Testis (tissue), 2 donors: ENCODE measurements at regions not wholly inside any gene's neighbourhood (a gene's known extent, or its start where the extent isn't known, plus 50 kb on each side); places are given as distances from the start of the nearest gene placed in this dataset.

ENCODE experiments used
- DNase-seq: peaks from one replicate; pipeline ENCODE4 v3.0.0-alpha.2; 2019
- H3K27ac ChIP-seq, 2 donors: fragments of 200-600 bp; sonication (generic); one replicate each; pipeline ENCODE4 v1.5.1; 2019
- H3K27me3 ChIP-seq: fragments of 200-600 bp; sonication (generic); one replicate; pipeline ENCODE4 v1.5.1; 2019
- H3K36me3 ChIP-seq: fragments of 200-600 bp; sonication (generic); one replicate; pipeline ENCODE4 v1.5.1; 2017; ENCODE audit warnings: low read depth; ENCODE audit errors: missing control alignments
- H3K4me1 ChIP-seq: fragments of 200-600 bp; sonication (generic); one replicate; pipeline ENCODE4 v1.5.1; 2019
- H3K4me3 ChIP-seq, 2 donors: fragments of 200-600 bp; sonication (generic); one replicate each; pipeline ENCODE4 v1.5.1; 2017 to 2019
- H3K9me3 ChIP-seq: fragments of 200-600 bp; sonication (generic); one replicate; pipeline ENCODE4 v1.5.1; 2017
- CTCF ChIP-seq, 3 experiments: fragments of 450-650 bp in 2 of 3; fragments of 200-600 bp in 1 of 3; sonication (generic) in 1 of 3; IDR thresholded peaks; one replicate each; pipeline ENCODE4 v1.5.1; 2016 to 2019; ENCODE audit warnings: antibody characterized with exemption in 3 of 3, mild to moderate bottlenecking in 2 of 3, moderate library complexity in 1 of 3
- POLR2A ChIP-seq: fragments of 450-650 bp; IDR thresholded peaks from one replicate; pipeline ENCODE4 v1.6.1; 2017; ENCODE audit warnings: antibody characterized with exemption, mild to moderate bottlenecking, moderate library complexity
- WGBS, 2 donors: methylation state at CpG; one replicate each; pipeline ENCODE4 v1.1.5; 2018; 5-methylcytosine and 5-hydroxymethylcytosine counted together
- intact Hi-C: fragments of 100-400 bp; cut with DNase I; formaldehyde crosslinking; loops from one replicate; pipeline ENCODE4 v1.15.1; 2023; ENCODE audit warnings: low total_unique reads

- intact Hi-C loops, result no loop called here
- Histone ChIP-seq H3K27ac (no peak overlapping the region), H3K36me3 (no peaks in the 10 kb centered on the region), H3K9me3 (no peaks in the 10 kb centered on the region), H3K4me3 (no peak overlapping the region), H3K4me1 (no peaks in the 10 kb centered on the region), H3K27me3 (no peaks in the 10 kb centered on the region)
- no peak for DNase-seq
- WGBS, 2 donors, result 45 to 63% methylated on average over 16 of the region's 16 CpGs
- no peak for TF ChIP-seq CTCF (IDR thresholded peaks at IDR 0.05)
- no peak for TF ChIP-seq POLR2A
Measured at GRCh38 chr10:130371666-130372065, 235.5 kb downstream of the GLRX3 start.

- no peak for TF ChIP-seq CTCF (IDR thresholded peaks at IDR 0.05)
- no peak for TF ChIP-seq POLR2A
- WGBS, 2 donors, result 93 to 100% methylated on average over 1 to 11 of the region's 11 CpGs
- no peaks in the 10 kb centered on the region for H3K9me3 ChIP-seq
Measured at GRCh38 chr10:130372222-130372621, 236.0 kb downstream of the GLRX3 start.

GRCh38 chr10:130372866-130373265, 236.7 kb downstream of the GLRX3 start:
- DNase-seq, result no peak
- H3K9me3 ChIP-seq, result no peaks in the 10 kb centered on the region
- no peaks in the 10 kb centered on the region for H3K36me3 ChIP-seq
- intact Hi-C loops, result no loop called here
- H3K27me3 ChIP-seq, result no peaks in the 10 kb centered on the region
- H3K4me3 ChIP-seq, result no peak overlapping the region
- TF ChIP-seq CTCF (IDR thresholded peaks at IDR 0.05) (no peak), POLR2A (no peak)
- no peak overlapping the region for H3K27ac ChIP-seq
- H3K4me1 ChIP-seq, result no peaks in the 10 kb centered on the region
- WGBS, 2 donors, result 72 to 79% methylated on average over 9 of the region's 9 CpGs

More at GRCh38 chr10:130372222-130372621, 236.0 kb downstream of the GLRX3 start:
- intact Hi-C loops, result no loop called here
- no peak for DNase-seq
- Histone ChIP-seq H3K4me3 (no peak overlapping the region), H3K4me1 (no peaks in the 10 kb centered on the region), H3K36me3 (no peaks in the 10 kb centered on the region), H3K27ac (no peak overlapping the region), H3K27me3 (no peaks in the 10 kb centered on the region)

GRCh38 chr10:130377986-130378540, 241.9 kb downstream of the GLRX3 start:
- no peaks in the 10 kb centered on the region for H3K9me3 ChIP-seq

More at GRCh38 chr10:130377986-130378540, 241.9 kb downstream of the GLRX3 start:
- H3K4me1 ChIP-seq, result no peaks in the 10 kb centered on the region
- no peak for TF ChIP-seq POLR2A
- TF ChIP-seq CTCF (IDR thresholded peaks at IDR 0.05), result no peak
- intact Hi-C loops, result no loop called here
- no peak overlapping the region for H3K27ac ChIP-seq
- no peaks in the 10 kb centered on the region for H3K36me3 ChIP-seq
- H3K27me3 ChIP-seq, result no peaks in the 10 kb centered on the region
- no peak for DNase-seq
- 61 to 63% methylated on average over 16 to 17 of the region's 17 CpGs for WGBS, 2 donors
- H3K4me3 ChIP-seq, result no peak overlapping the region
